GM23338 (cell line): ENCODE measurements at regions not wholly inside any gene's neighbourhood (a gene's known extent, or its start where the extent isn't known, plus 50 kb on each side); places are given as distances from the start of the nearest gene placed in this dataset.

ENCODE experiments used
- ATAC-seq: fragments of 200-7000 bp; cut with Tn5 transposase; 3 replicates; pipeline ENCODE4 v1.9.1; 2020
- DNase-seq: peaks from one replicate; pipeline ENCODE4 v3.0.0-alpha.2; 2015; ENCODE audit warnings: low spot score
- H2AFZ ChIP-seq: fragments of 200-600 bp; sonication (generic); 2 replicates; pipeline ENCODE4 v1.8.0; 2016; ENCODE audit warnings: antibody characterized with exemption, mild to moderate bottlenecking, moderate library complexity
- H3F3A ChIP-seq: fragments of 200-600 bp; sonication (generic); replicated peaks from 2 replicates; pipeline ENCODE4 v1.8.0; 2017; ENCODE audit warnings: antibody characterized with exemption, mixed run types, low read depth
- H3K27ac ChIP-seq: fragments of 200-600 bp; sonication (generic); 2 replicates; pipeline ENCODE4 v1.6.1; 2016; ENCODE audit warnings: low read depth
- H3K27me3 ChIP-seq: fragments of 200-600 bp; sonication (generic); 2 replicates; pipeline ENCODE4 v1.8.0; 2016; ENCODE audit warnings: mild to moderate bottlenecking, mixed run types, moderate library complexity; ENCODE audit not compliant: insufficient read depth
- H3K36me3 ChIP-seq: fragments of 200-600 bp; sonication (generic); 2 replicates; pipeline ENCODE4 v1.8.0; 2016; ENCODE audit warnings: mild to moderate bottlenecking; ENCODE audit not compliant: insufficient read depth
- H3K4me1 ChIP-seq: fragments of 200-600 bp; sonication (generic); 2 replicates; pipeline ENCODE4 v1.8.0; 2016; ENCODE audit warnings: mild to moderate bottlenecking, moderate library complexity; ENCODE audit not compliant: insufficient read depth
- H3K4me2 ChIP-seq: fragments of 200-600 bp; sonication (generic); 2 replicates; pipeline ENCODE4 v1.7.1; 2017; ENCODE audit warnings: mixed run types
- H3K4me3 ChIP-seq: fragments of 200-600 bp; sonication (generic); 2 replicates; pipeline ENCODE4 v1.6.1; 2016; ENCODE audit warnings: mixed run types
- H3K79me2 ChIP-seq: fragments of 200-600 bp; sonication (generic); replicated peaks from 2 replicates; pipeline ENCODE4 v1.8.0; 2017; ENCODE audit warnings: mild to moderate bottlenecking; ENCODE audit not compliant: insufficient read depth
- H3K9me2 ChIP-seq: fragments of 200-600 bp; sonication (generic); 2 replicates; pipeline ENCODE4 v1.8.0; 2017; ENCODE audit not compliant: insufficient read depth
- H4K20me1 ChIP-seq: fragments of 200-600 bp; sonication (generic); replicated peaks from 2 replicates; pipeline ENCODE4 v1.8.0; 2017; ENCODE audit warnings: mild to moderate bottlenecking; ENCODE audit not compliant: insufficient read depth
- H3K27ac Mint-ChIP-seq: 2 replicates; pipeline ENCODE4 v1.8.0; 2020; ENCODE audit warnings: inconsistent platforms, mild to moderate bottlenecking, moderate library complexity, mixed read lengths
- H3K27me3 Mint-ChIP-seq: 3 replicates; pipeline ENCODE4 v1.8.0; 2022; ENCODE audit warnings: low read depth, mild to moderate bottlenecking, moderate library complexity, mixed read lengths, inconsistent platforms; ENCODE audit not compliant: insufficient read depth, poor library complexity
- H3K36me3 Mint-ChIP-seq: 3 replicates; pipeline ENCODE4 v1.8.0; 2021; ENCODE audit warnings: low read depth, mild to moderate bottlenecking, inconsistent platforms, moderate library complexity, mixed read lengths
- H3K4me1 Mint-ChIP-seq: 3 replicates; pipeline ENCODE4 v1.8.0; 2020; ENCODE audit warnings: mild to moderate bottlenecking, inconsistent platforms, mixed read lengths
- H3K4me3 Mint-ChIP-seq: 3 replicates; pipeline ENCODE4 v1.8.0; 2021; ENCODE audit warnings: moderate library complexity, mild to moderate bottlenecking, inconsistent platforms, mixed read lengths
- H3K9me3 Mint-ChIP-seq: 3 replicates; pipeline ENCODE4 v1.8.0; 2020; ENCODE audit warnings: moderate library complexity, mild to moderate bottlenecking, inconsistent platforms, mixed read lengths
- CREB1 ChIP-seq: fragments of 250-450 bp; sonication (Bioruptor Pico); IDR thresholded peaks from 2 replicates; pipeline ENCODE4 v1.5.0; 2020; ENCODE audit warnings: low read depth, mild to moderate bottlenecking, moderate library complexity
- EZH2 ChIP-seq: fragments of 200-600 bp; sonication (generic); IDR thresholded peaks from one replicate; pipeline ENCODE4 v1.8.0; 2017; ENCODE audit warnings: antibody characterized with exemption, mild to moderate bottlenecking, low read depth; ENCODE audit not compliant: unreplicated experiment
- EZH2phosphoT487 ChIP-seq: fragments of 200-600 bp; sonication (generic); IDR thresholded peaks from one replicate; pipeline ENCODE4 v1.8.1; 2018; ENCODE audit warnings: antibody characterized with exemption; ENCODE audit not compliant: unreplicated experiment
- JUNB ChIP-seq: IDR thresholded peaks from one replicate; pipeline ENCODE4 v1.6.1; 2016; ENCODE audit warnings: antibody characterized with exemption; ENCODE audit not compliant: unreplicated experiment
- NANOG ChIP-seq: IDR thresholded peaks from 2 replicates; pipeline ENCODE4 v1.6.1; 2016; ENCODE audit warnings: antibody characterized with exemption, borderline replicate concordance
- POLR2AphosphoS5 ChIP-seq: IDR thresholded peaks from 2 replicates; pipeline ENCODE4 v1.6.1; 2016; ENCODE audit warnings: antibody characterized with exemption, low read depth
- STAT1 ChIP-seq: IDR thresholded peaks from one replicate; pipeline ENCODE4 v1.6.1; 2016; ENCODE audit warnings: antibody characterized with exemption; ENCODE audit not compliant: unreplicated experiment
- ZNF114 ChIP-seq: fragments of 250-450 bp; sonication (Bioruptor Pico); IDR thresholded peaks from 2 replicates; pipeline ENCODE4 v1.5.0; 2020; ENCODE audit warnings: mild to moderate bottlenecking, moderate library complexity
- ZNF331 ChIP-seq: fragments of 250-450 bp; sonication (Bioruptor Pico); IDR thresholded peaks from 2 replicates; pipeline ENCODE4 v1.5.0; 2020; ENCODE audit warnings: low read depth, mild to moderate bottlenecking, moderate library complexity
- TF ChIP-seq, protein P1 (sequence below): IDR thresholded peaks from one replicate; pipeline ENCODE4 v1.6.1; 2018; ENCODE audit warnings: antibody characterized with exemption; ENCODE audit not compliant: unreplicated experiment
- TF ChIP-seq, protein P2 (sequence below), 2 experiments: fragments of 200-600 bp in 1 of 2; sonication (generic) in 1 of 2; conservative IDR thresholded peaks; 2 replicates each; pipeline versions ENCODE4 v1.5.1 to v1.6.1; 2016 to 2017; ENCODE audit warnings: antibody characterized with exemption in 2 of 2, low read depth in 2 of 2, mild to moderate bottlenecking in 2 of 2, moderate library complexity in 1 of 2
- TF ChIP-seq, protein P3 (sequence below): IDR thresholded peaks from 2 replicates; pipeline ENCODE4 v1.6.1; 2016; ENCODE audit warnings: antibody characterized with exemption
- TF ChIP-seq, protein P4 (sequence below): fragments of 250-450 bp; sonication (Bioruptor Pico); IDR thresholded peaks from 2 replicates; pipeline ENCODE4 v1.5.0; 2020; ENCODE audit warnings: mild to moderate bottlenecking, moderate library complexity

DNA sequence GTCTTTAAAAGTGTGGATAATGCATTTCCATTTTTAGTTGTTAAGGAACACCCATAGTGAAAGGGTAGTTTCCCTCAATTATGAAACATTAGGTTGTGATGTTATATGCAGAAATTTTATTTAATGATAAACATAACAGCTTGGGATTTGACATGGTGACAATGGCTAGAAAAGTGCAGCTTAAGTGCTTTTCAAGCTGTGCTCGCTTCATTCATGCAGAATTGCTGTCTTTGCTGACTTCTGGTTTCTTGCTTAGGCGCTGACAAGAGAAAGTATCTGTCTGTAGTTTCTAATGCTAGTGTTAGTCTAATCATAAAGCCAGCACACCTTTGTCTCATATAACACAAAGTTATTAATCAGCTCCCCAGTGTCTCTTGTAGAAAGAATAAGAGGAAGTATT lies 170.0 kb downstream of the ARL5B start:
- H3K27ac Mint-ChIP-seq: no peak overlapping the region
- H3K36me3 ChIP-seq: no peaks in the 10 kb centered on the region
- H3K4me2 ChIP-seq: no peak overlapping the region
- H3K4me1 Mint-ChIP-seq: no peaks in the 10 kb centered on the region
- H3K4me3 Mint-ChIP-seq: no peak overlapping the region
- H3K4me1 ChIP-seq: peaks cover 4% of the 10 kb centered on the region; the same call in 1 of the 2 replicates
- no peak for DNase-seq
- H3K36me3 Mint-ChIP-seq: no peaks in the 10 kb centered on the region
- no peaks in the 10 kb centered on the region for H3K79me2 ChIP-seq
- H3K27me3 ChIP-seq: no peaks in the 10 kb centered on the region
- H2AFZ ChIP-seq: no peak overlapping the region; the same call in 1 of the 2 replicates
- peaks cover under 1% of the 10 kb centered on the region; the same call in 1 of the 3 replicates for H3K9me3 Mint-ChIP-seq
- no peaks in the 10 kb centered on the region for H4K20me1 ChIP-seq
- H3F3A ChIP-seq: no peaks in the 10 kb centered on the region
- no peak for ATAC-seq
- H3K9me2 ChIP-seq: no peaks in the 10 kb centered on the region
- no peak overlapping the region for H3K27ac ChIP-seq
- TF ChIP-seq, protein P1, sequence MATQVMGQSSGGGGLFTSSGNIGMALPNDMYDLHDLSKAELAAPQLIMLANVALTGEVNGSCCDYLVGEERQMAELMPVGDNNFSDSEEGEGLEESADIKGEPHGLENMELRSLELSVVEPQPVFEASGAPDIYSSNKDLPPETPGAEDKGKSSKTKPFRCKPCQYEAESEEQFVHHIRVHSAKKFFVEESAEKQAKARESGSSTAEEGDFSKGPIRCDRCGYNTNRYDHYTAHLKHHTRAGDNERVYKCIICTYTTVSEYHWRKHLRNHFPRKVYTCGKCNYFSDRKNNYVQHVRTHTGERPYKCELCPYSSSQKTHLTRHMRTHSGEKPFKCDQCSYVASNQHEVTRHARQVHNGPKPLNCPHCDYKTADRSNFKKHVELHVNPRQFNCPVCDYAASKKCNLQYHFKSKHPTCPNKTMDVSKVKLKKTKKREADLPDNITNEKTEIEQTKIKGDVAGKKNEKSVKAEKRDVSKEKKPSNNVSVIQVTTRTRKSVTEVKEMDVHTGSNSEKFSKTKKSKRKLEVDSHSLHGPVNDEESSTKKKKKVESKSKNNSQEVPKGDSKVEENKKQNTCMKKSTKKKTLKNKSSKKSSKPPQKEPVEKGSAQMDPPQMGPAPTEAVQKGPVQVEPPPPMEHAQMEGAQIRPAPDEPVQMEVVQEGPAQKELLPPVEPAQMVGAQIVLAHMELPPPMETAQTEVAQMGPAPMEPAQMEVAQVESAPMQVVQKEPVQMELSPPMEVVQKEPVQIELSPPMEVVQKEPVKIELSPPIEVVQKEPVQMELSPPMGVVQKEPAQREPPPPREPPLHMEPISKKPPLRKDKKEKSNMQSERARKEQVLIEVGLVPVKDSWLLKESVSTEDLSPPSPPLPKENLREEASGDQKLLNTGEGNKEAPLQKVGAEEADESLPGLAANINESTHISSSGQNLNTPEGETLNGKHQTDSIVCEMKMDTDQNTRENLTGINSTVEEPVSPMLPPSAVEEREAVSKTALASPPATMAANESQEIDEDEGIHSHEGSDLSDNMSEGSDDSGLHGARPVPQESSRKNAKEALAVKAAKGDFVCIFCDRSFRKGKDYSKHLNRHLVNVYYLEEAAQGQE: no peak
- TF ChIP-seq, protein P2, sequence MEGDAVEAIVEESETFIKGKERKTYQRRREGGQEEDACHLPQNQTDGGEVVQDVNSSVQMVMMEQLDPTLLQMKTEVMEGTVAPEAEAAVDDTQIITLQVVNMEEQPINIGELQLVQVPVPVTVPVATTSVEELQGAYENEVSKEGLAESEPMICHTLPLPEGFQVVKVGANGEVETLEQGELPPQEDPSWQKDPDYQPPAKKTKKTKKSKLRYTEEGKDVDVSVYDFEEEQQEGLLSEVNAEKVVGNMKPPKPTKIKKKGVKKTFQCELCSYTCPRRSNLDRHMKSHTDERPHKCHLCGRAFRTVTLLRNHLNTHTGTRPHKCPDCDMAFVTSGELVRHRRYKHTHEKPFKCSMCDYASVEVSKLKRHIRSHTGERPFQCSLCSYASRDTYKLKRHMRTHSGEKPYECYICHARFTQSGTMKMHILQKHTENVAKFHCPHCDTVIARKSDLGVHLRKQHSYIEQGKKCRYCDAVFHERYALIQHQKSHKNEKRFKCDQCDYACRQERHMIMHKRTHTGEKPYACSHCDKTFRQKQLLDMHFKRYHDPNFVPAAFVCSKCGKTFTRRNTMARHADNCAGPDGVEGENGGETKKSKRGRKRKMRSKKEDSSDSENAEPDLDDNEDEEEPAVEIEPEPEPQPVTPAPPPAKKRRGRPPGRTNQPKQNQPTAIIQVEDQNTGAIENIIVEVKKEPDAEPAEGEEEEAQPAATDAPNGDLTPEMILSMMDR (conservative IDR thresholded peaks at IDR 0.05; ENCODE audit: low read depth in 2 of 2): no peak
- no peak for TF ChIP-seq STAT1
- TF ChIP-seq, protein P3, sequence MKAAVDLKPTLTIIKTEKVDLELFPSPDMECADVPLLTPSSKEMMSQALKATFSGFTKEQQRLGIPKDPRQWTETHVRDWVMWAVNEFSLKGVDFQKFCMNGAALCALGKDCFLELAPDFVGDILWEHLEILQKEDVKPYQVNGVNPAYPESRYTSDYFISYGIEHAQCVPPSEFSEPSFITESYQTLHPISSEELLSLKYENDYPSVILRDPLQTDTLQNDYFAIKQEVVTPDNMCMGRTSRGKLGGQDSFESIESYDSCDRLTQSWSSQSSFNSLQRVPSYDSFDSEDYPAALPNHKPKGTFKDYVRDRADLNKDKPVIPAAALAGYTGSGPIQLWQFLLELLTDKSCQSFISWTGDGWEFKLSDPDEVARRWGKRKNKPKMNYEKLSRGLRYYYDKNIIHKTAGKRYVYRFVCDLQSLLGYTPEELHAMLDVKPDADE: no peak
- TF ChIP-seq, protein P4, sequence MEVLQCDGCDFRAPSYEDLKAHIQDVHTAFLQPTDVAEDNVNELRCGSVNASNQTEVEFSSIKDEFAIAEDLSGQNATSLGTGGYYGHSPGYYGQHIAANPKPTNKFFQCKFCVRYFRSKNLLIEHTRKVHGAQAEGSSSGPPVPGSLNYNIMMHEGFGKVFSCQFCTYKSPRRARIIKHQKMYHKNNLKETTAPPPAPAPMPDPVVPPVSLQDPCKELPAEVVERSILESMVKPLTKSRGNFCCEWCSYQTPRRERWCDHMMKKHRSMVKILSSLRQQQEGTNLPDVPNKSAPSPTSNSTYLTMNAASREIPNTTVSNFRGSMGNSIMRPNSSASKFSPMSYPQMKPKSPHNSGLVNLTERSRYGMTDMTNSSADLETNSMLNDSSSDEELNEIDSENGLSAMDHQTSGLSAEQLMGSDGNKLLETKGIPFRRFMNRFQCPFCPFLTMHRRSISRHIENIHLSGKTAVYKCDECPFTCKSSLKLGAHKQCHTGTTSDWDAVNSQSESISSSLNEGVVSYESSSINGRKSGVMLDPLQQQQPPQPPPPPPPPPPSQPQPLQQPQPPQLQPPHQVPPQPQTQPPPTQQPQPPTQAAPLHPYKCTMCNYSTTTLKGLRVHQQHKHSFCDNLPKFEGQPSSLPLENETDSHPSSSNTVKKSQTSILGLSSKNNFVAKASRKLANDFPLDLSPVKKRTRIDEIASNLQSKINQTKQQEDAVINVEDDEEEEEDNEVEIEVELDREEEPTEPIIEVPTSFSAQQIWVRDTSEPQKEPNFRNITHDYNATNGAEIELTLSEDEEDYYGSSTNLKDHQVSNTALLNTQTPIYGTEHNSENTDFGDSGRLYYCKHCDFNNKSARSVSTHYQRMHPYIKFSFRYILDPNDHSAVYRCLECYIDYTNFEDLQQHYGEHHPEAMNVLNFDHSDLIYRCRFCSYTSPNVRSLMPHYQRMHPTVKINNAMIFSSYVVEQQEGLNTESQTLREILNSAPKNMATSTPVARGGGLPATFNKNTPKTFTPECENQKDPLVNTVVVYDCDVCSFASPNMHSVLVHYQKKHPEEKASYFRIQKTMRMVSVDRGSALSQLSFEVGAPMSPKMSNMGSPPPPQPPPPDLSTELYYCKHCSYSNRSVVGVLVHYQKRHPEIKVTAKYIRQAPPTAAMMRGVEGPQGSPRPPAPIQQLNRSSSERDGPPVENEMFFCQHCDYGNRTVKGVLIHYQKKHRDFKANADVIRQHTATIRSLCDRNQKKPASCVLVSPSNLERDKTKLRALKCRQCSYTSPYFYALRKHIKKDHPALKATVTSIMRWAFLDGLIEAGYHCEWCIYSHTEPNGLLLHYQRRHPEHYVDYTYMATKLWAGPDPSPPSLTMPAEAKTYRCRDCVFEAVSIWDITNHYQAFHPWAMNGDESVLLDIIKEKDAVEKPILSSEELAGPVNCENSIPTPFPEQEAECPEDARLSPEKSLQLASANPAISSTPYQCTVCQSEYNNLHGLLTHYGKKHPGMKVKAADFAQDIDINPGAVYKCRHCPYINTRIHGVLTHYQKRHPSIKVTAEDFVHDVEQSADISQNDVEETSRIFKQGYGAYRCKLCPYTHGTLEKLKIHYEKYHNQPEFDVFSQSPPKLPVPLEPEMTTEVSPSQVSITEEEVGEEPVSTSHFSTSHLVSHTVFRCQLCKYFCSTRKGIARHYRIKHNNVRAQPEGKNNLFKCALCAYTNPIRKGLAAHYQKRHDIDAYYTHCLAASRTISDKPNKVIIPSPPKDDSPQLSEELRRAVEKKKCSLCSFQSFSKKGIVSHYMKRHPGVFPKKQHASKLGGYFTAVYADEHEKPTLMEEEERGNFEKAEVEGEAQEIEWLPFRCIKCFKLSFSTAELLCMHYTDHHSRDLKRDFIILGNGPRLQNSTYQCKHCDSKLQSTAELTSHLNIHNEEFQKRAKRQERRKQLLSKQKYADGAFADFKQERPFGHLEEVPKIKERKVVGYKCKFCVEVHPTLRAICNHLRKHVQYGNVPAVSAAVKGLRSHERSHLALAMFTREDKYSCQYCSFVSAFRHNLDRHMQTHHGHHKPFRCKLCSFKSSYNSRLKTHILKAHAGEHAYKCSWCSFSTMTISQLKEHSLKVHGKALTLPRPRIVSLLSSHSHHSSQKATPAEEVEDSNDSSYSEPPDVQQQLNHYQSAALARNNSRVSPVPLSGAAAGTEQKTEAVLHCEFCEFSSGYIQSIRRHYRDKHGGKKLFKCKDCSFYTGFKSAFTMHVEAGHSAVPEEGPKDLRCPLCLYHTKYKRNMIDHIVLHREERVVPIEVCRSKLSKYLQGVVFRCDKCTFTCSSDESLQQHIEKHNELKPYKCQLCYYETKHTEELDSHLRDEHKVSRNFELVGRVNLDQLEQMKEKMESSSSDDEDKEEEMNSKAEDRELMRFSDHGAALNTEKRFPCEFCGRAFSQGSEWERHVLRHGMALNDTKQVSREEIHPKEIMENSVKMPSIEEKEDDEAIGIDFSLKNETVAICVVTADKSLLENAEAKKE: no peak
- TF ChIP-seq CREB1: no peak
- TF ChIP-seq NANOG: no peak
- no peak for TF ChIP-seq POLR2AphosphoS5
- TF ChIP-seq ZNF114 (CRISPR knock-in tag): no peak
- no peak for TF ChIP-seq EZH2
- no peak for TF ChIP-seq EZH2phosphoT487
- TF ChIP-seq ZNF331: no peak
- TF ChIP-seq JUNB: no peak
- H3K4me3 ChIP-seq: no peak overlapping the region
- H3K27me3 Mint-ChIP-seq: peaks cover 2% of the 10 kb centered on the region
